ENCODE measurements at regions not wholly inside any gene's neighbourhood (a gene's known extent, or its start where the extent isn't known, plus 50 kb on each side); places are given as distances from the start of the nearest gene placed in this dataset.

DNA sequence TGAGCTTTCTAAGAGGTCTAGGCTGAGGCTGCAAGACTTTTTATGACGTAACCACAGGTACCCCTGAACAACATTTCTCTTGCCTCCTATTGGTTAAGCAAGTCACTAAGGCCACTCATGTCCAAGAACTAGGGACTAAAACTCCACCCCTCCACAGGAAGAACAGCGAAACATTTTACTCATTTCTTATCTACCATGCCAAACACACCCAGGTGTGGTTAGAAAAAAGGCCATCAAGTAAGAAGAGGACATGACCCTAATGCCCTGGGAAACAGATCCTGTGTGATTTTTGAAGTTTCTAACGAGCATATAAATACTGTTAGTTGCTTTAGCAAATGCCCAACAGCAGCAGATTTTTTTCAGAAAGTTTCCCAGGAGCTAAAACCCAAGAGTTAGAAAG is 282.4 kb upstream of the DYNLRB2 start:
- Histone ChIP-seq H3K27ac (ENCODE audit: low read depth, low read length) (no peak overlapping the region), H3K9ac (ENCODE audit: extremely low read depth, low read length, poor library complexity, severe bottlenecking) (no peak overlapping the region), H3K27me3 (ENCODE audit: control insufficient read depth, insufficient read depth, low read length, poor library complexity, severe bottlenecking) (no peaks in the 10 kb centered on the region), H3K4me1 (ENCODE audit: control insufficient read depth, insufficient read depth, low read length) (no peaks in the 10 kb centered on the region), H3K9me3 (ENCODE audit: control insufficient read depth, low read length) (no peaks in the 10 kb centered on the region), H3K4me3 (ENCODE audit: low read length) (no peak overlapping the region), H3K36me3 (ENCODE audit: control insufficient read depth, insufficient read depth, low read length) (no peaks in the 10 kb centered on the region)
- DNase-seq: no peak
- Mint-ChIP-seq H3K4me3 (no peak overlapping the region), H3K36me3 (ENCODE audit: low read depth) (no peaks in the 10 kb centered on the region), H3K27me3 (ENCODE audit: insufficient read depth) (peaks cover 3% of the 10 kb centered on the region), H3K9me3 (no peaks in the 10 kb centered on the region), H3K4me1 (peaks cover 5% of the 10 kb centered on the region), H3K27ac (no peak overlapping the region)
- TF ChIP-seq, protein P1, sequence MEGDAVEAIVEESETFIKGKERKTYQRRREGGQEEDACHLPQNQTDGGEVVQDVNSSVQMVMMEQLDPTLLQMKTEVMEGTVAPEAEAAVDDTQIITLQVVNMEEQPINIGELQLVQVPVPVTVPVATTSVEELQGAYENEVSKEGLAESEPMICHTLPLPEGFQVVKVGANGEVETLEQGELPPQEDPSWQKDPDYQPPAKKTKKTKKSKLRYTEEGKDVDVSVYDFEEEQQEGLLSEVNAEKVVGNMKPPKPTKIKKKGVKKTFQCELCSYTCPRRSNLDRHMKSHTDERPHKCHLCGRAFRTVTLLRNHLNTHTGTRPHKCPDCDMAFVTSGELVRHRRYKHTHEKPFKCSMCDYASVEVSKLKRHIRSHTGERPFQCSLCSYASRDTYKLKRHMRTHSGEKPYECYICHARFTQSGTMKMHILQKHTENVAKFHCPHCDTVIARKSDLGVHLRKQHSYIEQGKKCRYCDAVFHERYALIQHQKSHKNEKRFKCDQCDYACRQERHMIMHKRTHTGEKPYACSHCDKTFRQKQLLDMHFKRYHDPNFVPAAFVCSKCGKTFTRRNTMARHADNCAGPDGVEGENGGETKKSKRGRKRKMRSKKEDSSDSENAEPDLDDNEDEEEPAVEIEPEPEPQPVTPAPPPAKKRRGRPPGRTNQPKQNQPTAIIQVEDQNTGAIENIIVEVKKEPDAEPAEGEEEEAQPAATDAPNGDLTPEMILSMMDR (conservative IDR thresholded peaks at IDR 0.05): no peak
- 88 to 94% methylated on average over 2 to 3 of the region's 3 CpGs for WGBS, 2 experiments (ENCODE audit: insufficient coverage in 1 of 2, insufficient read length in 1 of 2)

DNA sequence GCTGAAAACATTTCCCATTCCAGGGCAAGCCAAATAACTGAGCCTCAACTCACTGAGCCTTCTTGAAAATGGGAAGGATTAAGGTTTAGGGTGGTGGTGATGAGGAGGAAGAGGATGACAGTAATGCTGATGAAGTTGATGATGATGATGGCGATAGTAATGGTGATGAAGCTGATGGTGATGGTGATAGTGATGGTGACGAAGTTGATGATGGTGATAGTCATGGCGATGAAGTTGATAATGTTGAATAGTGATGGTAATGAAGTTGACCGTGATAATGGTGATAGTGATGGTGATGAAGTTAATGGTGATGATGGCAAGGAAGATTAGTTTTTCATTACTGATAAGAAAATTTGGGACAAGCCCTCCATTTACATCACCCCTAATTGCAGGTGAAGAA is 285.8 kb upstream of the DYNLRB2 start:
- Mint-ChIP-seq H3K4me1 (peaks cover 3% of the 10 kb centered on the region), H3K9me3 (no peaks in the 10 kb centered on the region), H3K27me3 (ENCODE audit: insufficient read depth) (peaks cover under 1% of the 10 kb centered on the region), H3K4me3 (no peak overlapping the region), H3K36me3 (ENCODE audit: low read depth) (no peaks in the 10 kb centered on the region), H3K27ac (no peak overlapping the region)
- Histone ChIP-seq H3K9me3 (ENCODE audit: control insufficient read depth, low read length) (no peaks in the 10 kb centered on the region), H3K4me3 (ENCODE audit: low read length) (no peak overlapping the region), H3K27ac (ENCODE audit: low read depth, low read length) (no peak overlapping the region), H3K4me1 (ENCODE audit: control insufficient read depth, insufficient read depth, low read length) (no peaks in the 10 kb centered on the region), H3K9ac (ENCODE audit: extremely low read depth, low read length, poor library complexity, severe bottlenecking) (no peak overlapping the region), H3K27me3 (ENCODE audit: control insufficient read depth, insufficient read depth, low read length, poor library complexity, severe bottlenecking) (no peaks in the 10 kb centered on the region), H3K36me3 (ENCODE audit: control insufficient read depth, insufficient read depth, low read length) (no peaks in the 10 kb centered on the region)
- TF ChIP-seq, protein P1 (conservative IDR thresholded peaks at IDR 0.05): no peak
- 87 to 93% methylated on average over 2 to 4 of the region's 4 CpGs for WGBS, 2 experiments (ENCODE audit: insufficient coverage in 1 of 2, insufficient read length in 1 of 2)
- DNase-seq: no peak

DNA sequence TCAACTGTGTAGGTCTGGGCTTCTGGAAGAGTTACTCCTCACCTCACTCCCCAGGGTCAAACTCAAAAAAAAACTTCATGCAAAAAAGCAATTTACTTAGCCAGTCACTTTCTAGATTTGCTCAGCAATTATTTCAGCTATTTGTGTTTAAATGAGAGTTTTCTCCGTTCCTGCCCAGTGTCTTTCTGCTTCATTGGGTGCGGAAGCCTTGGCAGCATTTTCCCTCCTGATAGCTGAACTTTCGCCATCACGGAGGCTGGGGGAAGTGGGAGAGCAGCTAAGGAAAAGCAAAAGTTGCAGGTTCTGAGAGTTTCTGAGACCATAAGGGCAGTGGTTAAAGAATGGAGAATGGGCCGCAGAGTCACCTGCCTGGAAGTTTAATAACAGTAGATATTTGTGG is 287.1 kb upstream of the DYNLRB2 start:
- Histone ChIP-seq H3K36me3 (ENCODE audit: control insufficient read depth, insufficient read depth, low read length) (no peaks in the 10 kb centered on the region), H3K27me3 (ENCODE audit: control insufficient read depth, insufficient read depth, low read length, poor library complexity, severe bottlenecking) (no peaks in the 10 kb centered on the region), H3K9me3 (ENCODE audit: control insufficient read depth, low read length) (no peaks in the 10 kb centered on the region), H3K4me3 (ENCODE audit: low read length) (no peak overlapping the region), H3K4me1 (ENCODE audit: control insufficient read depth, insufficient read depth, low read length) (no peaks in the 10 kb centered on the region), H3K27ac (ENCODE audit: low read depth, low read length) (no peak overlapping the region), H3K9ac (ENCODE audit: extremely low read depth, low read length, poor library complexity, severe bottlenecking) (no peak overlapping the region)
- TF ChIP-seq, protein P1 (conservative IDR thresholded peaks at IDR 0.05): no peak
- no peaks in the 10 kb centered on the region for H3K9me3 Mint-ChIP-seq
- WGBS, 2 experiments (ENCODE audit: insufficient coverage in 1 of 2, insufficient read length in 1 of 2): 96 to 98% methylated on average over 4 to 5 of the region's 5 CpGs
- H3K4me1 Mint-ChIP-seq: peaks cover 5% of the 10 kb centered on the region
- DNase-seq: no peak
- H3K27ac Mint-ChIP-seq: no peak overlapping the region
- H3K4me3 Mint-ChIP-seq: no peak overlapping the region
- no peaks in the 10 kb centered on the region for H3K36me3 Mint-ChIP-seq (ENCODE audit: low read depth)
- no peaks in the 10 kb centered on the region for H3K27me3 Mint-ChIP-seq (ENCODE audit: insufficient read depth)
